Ovary (tissue), 3 donors: ENCODE measurements at regions not wholly inside any gene's neighbourhood (a gene's known extent, or its start where the extent isn't known, plus 50 kb on each side); places are given as distances from the start of the nearest gene placed in this dataset.

Experiments used
- POLR2A ChIP-seq: fragments of 450-650 bp; IDR thresholded peaks from one replicate; pipeline ENCODE4 v1.6.1; 2017; ENCODE audit warnings: antibody characterized with exemption, mild to moderate bottlenecking, moderate library complexity
- TF ChIP-seq, protein P1 (sequence below), 3 donors: fragments of 450-650 bp in 2 of 3; fragments of 200-600 bp in 1 of 3; IDR thresholded peaks; one replicate each; pipeline versions ENCODE4 v1.5.1 to v1.8.0; 2016 to 2022; ENCODE audit warnings: antibody characterized with exemption in 3 of 3, mild to moderate bottlenecking in 1 of 3
- donor health status: DM: no; HTN: no; CAD: no.

DNA sequence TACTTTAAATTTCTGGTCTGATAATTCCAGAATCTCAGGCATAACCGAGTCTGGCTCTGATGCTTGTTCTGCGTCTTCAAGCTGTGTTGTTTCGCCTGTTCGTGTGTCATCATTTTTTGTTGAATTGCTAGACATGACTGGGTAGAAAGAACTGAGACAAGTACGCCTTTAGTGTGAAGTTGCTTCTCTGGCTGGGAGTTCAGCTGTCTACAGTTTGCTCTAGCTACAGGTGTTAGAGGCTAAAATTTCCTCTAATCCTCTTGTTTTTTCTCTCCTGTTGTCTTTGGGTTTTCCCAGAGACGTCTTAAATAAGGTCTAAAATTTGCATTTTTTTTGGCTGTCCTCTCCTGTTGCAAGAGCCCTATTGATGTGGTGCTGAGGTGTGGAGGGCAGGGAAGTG, 100.3 kb downstream of the FAM50B start:
- TF ChIP-seq, protein P1, sequence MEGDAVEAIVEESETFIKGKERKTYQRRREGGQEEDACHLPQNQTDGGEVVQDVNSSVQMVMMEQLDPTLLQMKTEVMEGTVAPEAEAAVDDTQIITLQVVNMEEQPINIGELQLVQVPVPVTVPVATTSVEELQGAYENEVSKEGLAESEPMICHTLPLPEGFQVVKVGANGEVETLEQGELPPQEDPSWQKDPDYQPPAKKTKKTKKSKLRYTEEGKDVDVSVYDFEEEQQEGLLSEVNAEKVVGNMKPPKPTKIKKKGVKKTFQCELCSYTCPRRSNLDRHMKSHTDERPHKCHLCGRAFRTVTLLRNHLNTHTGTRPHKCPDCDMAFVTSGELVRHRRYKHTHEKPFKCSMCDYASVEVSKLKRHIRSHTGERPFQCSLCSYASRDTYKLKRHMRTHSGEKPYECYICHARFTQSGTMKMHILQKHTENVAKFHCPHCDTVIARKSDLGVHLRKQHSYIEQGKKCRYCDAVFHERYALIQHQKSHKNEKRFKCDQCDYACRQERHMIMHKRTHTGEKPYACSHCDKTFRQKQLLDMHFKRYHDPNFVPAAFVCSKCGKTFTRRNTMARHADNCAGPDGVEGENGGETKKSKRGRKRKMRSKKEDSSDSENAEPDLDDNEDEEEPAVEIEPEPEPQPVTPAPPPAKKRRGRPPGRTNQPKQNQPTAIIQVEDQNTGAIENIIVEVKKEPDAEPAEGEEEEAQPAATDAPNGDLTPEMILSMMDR (IDR thresholded peaks at IDR 0.05): no peak
- TF ChIP-seq POLR2A: no peak
